HG03442 (cell line): ENCODE measurements at regions not wholly inside any gene's neighbourhood (a gene's known extent, or its start where the extent isn't known, plus 50 kb on each side); places are given as distances from the start of the nearest gene placed in this dataset.
"Not testable (repeated sequence)": the region's sequence is repeated elsewhere in the genome, so short reads cannot be mapped to it uniquely, and the experiment has no call there.

Source experiments
- ATAC-seq: cut with Tn5 transposase; IDR thresholded peaks from one replicate; pipeline ENCODE4 v1.9.1; 2021; ENCODE audit warnings: mild to moderate bottlenecking, moderate library complexity; ENCODE audit not compliant: unreplicated experiment

DNA sequence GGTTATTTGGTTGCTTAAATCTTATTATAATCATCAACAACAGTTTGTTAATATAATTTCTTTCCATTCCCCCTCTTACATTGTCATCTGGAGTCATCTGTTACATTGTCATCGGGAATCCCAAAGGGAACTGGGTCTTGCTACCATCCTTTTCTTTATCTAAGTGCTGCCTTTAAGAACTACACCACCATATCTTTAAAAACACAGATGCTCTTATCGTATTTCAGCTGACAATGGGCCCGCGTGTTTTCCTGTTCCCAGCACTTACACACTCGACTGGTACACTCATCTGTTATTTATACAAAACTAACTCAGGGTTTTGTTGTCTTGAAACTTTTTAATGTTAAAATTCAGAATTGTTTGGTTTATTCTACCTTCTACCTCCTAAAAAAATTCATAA lies 256.2 kb upstream of the MGMT start:
- ATAC-seq, result no peak

DNA sequence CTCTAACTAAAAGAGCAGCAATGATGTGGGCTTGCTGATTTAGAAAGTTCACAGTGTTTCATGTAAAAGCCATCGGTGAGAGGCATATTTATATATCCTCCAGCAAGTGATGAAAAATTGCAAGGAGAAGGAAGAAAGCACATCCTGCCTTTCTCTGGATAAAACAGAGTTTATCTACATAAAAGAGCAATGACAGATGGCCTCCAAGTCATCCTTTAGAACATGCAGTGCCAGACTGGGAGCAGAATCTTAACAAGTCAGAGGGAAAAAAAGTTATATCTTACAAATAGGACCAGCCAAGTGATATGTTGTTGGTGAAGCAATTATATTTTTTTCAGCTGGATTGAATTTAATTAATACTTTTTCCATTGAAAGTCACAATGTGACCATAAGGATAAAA lies 253.8 kb upstream of the MGMT start:
- no peak for ATAC-seq

DNA sequence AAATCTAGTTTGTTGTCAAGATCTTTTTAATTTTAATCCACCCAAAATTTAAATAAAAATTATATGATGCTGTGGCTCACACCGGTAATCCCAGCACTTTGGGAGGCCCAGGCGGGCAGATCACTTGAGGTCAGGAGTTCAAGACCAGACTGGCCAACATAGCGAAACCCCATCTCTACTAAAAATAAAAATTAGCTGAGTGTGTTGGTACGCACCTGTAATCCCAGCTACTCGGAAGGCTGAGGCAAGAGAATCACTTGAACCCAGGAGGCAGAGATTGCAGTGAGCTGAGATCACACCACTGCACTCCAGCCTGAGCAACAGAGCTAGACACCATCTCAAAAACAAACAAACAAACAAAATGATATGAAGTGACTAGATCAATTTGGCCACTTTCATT lies 253.0 kb upstream of the MGMT start:
- not testable (repeated sequence) for ATAC-seq

DNA sequence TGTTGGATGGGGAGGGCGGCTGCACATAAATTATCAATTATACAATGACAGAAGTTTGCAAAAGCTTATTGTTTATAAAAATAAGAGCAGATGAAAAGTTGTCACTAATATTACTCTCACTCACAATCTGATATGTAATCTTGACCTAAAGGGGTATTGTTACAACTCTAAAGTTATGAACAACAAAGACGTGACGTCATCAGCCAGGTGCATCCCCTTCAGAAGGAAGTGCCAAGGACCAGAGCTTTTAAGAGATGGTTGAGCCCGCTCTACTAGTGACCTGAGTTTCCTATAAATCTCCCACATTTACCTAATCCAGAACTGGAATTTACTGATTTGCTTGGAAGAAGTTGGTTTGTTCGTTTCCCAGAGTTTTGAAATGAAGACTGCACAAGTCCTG lies 247.7 kb upstream of the MGMT start:
- no peak for ATAC-seq

DNA sequence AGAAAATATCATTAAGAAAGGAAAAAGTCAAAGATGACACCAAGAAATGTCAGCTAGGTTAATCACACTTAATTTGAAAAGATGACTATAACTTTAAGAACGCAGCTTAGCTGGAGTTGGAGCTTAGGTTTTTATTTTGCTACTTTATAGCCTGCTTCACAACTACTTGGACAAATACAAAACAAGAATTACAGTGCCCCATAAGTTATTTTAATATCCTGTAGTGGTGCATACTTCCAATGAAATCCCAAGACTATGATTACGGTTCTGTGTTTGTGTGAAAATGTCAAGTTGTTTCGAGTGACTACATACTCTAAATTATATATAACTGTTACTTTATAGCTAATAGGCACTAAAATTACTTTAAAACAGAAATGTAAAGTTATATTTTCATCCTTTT lies 244.6 kb upstream of the MGMT start:
- ATAC-seq, result no peak

DNA sequence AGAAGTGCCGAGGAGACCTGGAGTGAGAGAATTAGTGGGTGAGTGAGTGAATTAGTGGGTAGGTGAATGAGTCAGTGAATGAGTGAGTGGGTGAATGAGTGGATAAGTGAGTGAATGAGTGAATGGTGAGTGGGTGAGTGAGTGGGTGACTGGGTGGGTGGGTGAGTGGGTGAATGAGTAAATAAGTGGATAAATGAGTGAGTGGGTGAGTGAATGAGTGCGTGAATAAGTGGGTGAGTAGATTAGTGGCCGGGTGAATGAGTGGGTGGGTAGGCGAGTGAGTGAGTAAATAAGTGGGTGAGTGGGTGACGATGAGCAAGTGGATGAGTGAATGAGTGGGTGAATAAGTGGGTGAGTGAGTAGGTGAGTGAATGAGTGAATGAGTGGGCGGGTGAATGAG lies 243.7 kb upstream of the MGMT start:
- no peak for ATAC-seq

DNA sequence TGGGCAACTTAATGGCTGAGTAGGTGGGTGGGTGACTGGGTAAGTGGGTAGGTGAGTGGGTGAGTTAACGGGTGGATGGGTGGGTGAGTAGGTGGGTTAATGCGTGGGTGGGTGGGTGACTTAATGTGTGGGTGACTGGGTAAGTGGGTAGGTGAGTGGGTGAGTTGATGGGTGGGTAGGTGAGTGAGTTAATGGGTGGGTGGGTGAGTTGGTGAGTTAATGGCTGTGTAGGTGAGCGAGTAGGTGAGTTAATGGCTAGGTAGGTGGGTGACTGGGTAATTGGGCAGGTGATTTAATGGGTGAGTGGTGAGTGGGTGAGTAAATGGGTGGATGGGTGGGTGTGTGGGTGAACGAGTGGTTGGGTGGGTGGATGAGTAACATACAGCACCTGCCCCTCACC lies 243.0 kb upstream of the MGMT start:
- no peak for ATAC-seq

DNA sequence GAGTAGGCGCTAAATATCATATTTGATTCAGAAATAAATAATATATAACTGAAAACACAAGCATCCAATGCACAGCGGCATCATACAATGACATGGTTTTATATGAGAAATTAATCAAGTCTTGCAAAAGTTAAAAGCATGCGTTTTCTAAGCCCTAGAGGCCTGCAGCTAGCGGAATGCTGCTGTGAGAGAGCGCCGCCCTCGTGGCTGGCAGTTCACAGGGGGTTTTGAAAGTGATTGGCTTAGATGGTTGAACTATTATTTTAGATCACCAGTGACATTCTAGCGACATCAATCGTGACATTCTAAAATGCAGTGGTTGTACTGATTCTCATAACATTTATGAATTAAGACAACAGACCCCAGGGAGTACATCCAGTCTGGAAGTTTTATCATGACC lies 235.2 kb upstream of the MGMT start:
- ATAC-seq, result no peak

DNA sequence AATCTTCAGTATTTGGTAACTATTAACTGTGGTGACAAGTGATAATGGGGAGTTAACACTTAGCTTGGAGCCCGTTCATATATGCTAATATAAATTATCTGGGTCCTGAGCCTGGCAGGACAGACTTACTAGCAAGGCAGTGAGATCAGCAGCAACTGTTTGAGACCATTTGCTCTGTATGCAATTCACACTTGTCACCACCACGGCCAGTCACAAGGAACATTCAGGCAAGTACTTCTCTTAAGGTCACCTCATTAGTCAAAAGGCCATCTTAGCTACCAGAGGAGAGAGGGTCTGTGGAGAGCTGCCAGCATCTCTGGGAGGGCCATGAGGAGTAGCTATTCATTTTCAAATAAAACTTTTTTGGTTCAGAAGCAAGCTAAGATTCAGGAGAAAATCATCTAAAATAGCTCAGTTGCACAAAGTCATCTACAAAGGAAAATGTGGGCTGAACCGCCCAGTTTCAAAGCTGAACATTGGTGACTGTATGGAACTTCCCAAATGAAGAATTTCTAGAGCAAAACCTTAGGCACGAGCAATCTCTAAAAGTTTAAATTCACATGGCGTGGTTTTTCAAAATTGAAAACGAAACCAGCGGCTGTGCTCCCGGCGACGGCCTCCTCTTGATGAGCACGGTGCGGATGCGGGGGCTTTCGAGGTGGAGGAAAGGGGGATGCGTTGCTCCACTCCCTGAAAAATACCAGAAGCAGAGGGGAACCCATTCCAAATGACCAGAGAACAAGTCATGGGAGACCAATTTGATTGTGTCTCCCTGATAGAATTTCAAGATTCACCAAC lies 233.5 kb upstream of the MGMT start:
- no peak for ATAC-seq

DNA sequence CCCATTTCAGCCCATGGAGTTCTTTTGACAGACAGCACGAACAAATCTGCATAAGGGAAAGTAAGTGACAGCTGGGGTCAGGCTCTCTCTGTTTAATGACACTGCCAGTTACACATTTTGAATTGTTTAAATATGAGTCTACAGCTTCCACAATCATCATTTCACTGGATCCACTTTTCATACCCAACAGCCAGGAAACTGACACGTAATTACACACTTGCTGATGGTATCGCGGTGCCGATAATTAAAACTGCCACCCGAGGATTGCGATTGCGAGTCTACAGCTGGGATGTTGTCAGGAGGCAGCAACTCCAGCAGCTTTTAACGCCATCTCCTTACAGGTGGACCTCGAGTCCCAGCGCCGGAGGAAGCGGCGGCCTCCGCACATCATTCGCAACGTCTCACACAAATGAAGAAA lies 230.8 kb upstream of the MGMT start:
- ATAC-seq, result no peak

DNA sequence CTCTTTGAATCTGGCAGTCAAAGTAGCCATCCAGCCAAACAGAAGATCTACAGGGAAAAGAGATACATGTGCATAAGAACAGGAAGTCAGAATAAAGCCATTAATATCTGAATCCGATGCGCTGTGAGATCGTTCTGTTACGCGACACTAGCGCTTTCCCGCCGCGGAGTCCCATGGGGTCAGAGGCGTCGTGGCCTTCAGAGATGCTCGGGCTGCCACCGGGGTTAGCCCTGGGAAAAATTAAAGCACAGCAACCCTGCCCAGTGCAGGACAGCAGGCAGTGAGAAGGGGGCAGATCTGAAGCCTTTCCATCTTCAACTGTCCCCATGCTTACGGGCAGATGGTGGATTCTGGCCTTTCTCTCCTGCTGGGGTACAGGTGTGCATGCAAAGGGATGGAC lies 225.6 kb upstream of the MGMT start:
- no peak for ATAC-seq

DNA sequence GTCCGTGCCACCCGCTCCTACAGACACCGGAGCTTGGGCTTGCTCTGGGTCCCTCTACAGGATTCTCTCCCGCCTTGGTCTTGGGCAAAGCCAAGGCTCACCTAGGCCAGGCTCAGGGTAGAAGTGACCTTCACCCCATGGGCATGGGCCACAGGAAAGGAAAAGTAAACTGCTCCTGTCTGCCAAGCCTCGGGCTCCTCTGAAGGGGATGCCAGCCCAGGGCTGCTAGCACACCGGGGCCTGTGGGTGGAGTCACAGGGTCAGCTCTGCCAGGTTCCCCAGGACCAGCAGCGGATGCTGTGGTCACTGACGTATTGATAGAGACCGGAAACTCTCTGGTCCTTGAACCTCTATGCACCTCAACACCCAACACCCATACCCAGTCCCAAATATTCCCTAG lies 222.7 kb upstream of the MGMT start:
- ATAC-seq, result no peak

DNA sequence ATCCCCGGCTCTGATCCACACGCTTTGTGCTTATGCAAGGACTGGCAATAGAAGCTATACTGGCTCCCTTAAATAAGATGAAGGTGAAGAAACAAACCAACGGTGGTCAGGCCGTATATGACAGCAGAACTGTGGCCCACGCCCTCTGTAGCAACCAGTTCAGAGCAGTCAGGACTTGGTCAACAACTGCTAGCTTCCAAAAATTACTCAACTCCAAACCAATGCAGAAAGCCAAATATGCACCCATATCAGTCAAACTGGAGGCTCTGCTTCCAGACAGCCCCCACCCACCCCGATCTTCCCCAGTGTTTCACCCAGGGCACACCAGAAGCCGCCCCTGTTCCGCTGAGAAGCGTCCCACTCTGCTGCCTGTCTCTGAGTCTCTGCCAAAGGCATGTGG lies 222.3 kb upstream of the MGMT start:
- no peak for ATAC-seq

DNA sequence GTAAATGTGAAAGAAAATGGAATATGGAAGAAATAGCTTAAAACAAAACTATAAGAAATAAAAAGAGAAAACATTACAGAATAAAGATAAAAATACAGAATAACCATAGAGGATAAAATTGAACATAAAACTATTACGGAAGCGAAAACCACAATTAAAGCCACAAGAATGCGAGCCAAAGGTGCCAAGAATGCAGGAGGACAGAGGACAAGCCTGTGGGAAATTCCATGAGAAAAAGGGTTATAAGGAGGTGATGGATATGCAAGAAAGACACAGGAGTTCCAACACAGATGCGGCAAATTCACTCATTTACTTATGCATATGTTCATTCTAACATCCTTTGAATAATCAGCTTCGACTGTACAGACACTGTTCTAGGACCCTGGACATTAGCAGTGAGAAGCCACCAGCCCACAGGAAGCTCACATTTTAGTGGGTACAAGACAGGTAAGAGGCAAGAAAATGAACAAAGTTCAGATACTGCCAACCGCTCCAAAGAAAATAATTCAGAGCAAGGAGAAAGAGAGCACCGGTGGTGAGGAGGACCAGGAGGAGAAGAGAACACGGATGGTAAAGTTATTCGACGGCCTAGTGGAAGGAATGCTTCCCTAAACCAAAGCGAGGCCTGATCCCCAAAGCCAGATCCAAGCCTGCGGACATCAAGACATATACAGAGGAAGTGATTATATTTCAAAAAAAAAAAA lies 213.7 kb upstream of the MGMT start:
- ATAC-seq, result no peak

DNA sequence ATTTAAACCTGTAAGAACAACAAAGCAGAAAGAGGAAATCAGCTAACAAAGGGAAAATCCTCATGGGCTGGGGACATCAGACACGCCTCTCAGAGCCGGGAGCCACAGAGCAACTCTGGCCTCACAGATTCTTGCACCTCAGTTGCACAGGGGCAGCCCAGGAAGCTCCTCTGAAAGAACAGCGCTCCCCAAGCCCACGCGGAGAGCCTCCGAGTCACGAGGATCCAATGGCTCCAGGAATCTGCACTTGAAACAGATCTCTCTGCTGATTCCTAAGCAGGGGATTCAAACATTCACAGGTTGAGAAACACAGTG lies 213.2 kb upstream of the MGMT start:
- no peak for ATAC-seq

DNA sequence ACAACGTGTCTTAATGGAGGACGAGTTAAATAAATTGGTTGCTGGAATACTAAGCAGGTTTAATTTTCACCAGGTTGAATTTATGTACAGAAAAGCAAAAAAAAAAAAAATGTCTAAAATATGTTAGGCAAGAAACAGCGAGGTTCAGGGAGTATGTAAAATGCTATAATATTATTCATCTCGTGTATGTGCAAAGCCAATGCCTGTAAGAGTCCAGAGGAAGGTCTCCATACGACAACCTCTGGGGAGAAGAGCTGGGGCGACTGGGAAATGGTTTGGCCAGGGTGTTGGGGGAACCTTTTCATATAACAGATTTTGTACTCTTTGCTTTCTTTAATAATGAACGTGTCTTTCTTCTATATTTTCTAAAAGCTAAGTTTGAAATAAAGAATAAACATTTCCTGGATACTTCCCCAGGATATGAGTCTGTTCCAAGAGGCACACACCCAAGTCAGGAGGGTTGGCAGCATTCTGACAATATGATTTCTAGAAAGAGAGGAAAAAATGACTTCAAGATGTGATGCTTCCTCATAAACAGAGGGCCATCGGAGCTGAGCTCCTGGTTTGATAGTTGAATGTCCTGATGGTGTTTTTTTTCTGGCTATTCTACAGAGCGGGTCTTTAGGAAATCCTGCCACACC lies 208.6 kb upstream of the MGMT start:
- no peak for ATAC-seq

DNA sequence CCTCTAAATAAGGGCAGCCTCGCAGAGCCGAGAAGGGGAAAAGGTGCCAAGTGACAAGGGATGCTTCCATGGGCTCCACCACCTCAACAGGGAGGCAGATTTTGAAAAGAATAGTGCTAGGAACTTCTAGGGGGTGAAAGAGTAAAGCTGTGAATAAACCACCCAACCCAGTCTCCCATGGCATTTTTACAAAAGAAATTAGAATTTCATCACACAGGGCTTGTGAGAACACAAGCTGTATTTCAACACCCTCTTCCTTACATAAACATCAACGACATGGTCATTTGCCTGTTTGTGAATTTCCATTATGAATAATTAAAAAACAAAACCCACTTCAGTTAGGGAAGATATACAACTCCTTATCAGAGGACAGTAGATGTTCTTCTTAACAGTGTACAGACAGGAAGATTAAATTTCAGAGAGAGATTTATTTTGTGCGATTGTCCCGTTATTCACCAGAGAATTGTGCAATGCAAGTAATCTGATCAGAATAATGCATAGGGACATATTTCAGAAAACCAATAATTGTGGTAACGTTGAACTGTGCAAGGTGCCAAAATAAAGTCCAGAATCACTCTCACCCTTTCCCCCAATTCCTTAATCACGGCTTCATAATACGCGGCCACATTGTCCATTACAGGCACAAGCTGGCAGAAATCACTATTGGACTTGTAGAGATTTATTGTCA lies 207.8 kb upstream of the MGMT start:
- no peak for ATAC-seq

DNA sequence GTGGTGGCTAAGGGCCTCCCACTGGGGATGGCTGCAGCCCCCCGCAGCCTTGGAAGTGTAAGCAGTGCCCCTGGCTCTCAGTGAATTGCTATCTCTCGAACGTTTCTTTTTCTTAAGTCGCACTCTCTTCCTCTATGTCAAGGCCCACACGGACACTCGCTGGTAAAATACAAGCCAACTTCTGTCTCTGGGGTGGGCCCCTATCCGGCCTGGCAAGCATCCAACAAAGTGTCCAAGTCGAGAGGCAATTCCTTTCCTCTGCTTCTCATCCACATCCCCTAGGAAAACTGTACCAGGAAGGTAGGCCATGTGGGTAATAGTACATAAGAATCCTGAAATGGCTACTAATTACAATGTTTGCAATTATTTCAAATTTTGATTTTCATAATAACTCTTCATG lies 194.9 kb upstream of the MGMT start:
- no peak for ATAC-seq

DNA sequence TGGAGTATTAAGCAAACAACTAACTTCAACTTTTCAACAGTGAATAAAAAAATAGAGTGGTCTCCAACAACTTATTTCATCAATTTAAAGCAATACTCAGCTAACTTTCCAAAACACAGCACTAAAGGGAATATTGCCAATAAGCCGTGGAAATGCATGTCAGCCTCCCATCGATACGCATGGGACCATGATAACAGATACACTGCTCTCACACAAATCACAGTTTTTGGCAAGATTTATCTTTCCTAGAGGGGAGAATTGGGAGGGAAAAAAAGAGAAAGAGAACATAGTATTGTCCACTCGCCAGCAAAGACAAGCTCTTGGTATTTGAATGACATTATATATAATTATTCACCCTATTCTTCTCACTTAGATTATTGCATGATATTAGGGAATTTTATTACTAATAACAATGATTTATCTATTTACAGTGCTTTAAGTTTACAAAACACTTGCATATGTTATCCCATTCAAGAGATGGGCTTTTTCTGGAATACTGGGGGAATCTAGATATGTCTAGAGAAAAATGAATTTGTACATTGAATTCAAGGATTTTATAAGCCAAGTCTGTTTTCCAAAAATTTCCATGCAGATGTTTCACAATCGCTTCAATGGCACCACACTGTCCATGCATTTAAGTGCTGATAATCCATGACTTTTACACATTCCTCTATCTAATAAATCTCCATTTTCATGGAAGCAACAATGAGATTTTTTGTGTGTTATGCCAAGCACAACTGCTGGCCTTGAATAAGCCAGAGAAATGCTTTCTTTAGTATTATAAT lies 194.0 kb upstream of the MGMT start:
- no peak for ATAC-seq

DNA sequence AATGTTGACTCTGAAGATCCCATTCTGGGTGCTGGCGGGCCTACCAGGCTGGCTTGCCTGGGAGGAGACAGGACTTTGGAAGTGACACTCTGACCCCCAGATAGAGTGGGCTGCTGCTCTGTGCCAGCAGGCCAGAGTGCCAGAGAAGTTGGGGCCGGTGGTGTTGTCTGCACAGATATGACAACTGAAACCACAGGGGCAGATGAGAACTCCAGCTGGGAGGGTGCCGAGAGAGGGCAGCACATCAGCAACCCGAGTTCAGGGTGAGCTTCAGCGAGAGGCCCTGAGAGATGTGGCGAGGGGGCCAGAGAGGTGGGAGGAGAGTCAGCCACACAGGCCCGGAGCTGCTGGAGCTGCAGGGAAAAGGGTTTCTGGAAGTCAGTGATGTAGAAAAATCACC lies 193.2 kb upstream of the MGMT start:
- no peak for ATAC-seq
